GM23338 (cell line): ENCODE measurements at regions not wholly inside any gene's neighbourhood (a gene's known extent, or its start where the extent isn't known, plus 50 kb on each side); places are given as distances from the start of the nearest gene placed in this dataset.

Experiments
- CREB1 ChIP-seq: fragments of 250-450 bp; sonication (Bioruptor Pico); IDR thresholded peaks from 2 replicates; pipeline ENCODE4 v1.5.0; 2020; ENCODE audit warnings: low read depth, mild to moderate bottlenecking, moderate library complexity
- CTCF ChIP-seq, 2 experiments: fragments of 200-600 bp in 1 of 2; sonication (generic) in 1 of 2; conservative IDR thresholded peaks; 2 replicates each; pipeline versions ENCODE4 v1.5.1 to v1.6.1; 2016 to 2017; ENCODE audit warnings: antibody characterized with exemption in 2 of 2, low read depth in 2 of 2, mild to moderate bottlenecking in 2 of 2, moderate library complexity in 1 of 2
- ETS1 ChIP-seq: IDR thresholded peaks from 2 replicates; pipeline ENCODE4 v1.6.1; 2016; ENCODE audit warnings: antibody characterized with exemption
- EZH2 ChIP-seq: fragments of 200-600 bp; sonication (generic); IDR thresholded peaks from one replicate; pipeline ENCODE4 v1.8.0; 2017; ENCODE audit warnings: antibody characterized with exemption, mild to moderate bottlenecking, low read depth; ENCODE audit not compliant: unreplicated experiment
- ZNF114 ChIP-seq: fragments of 250-450 bp; sonication (Bioruptor Pico); IDR thresholded peaks from 2 replicates; pipeline ENCODE4 v1.5.0; 2020; ENCODE audit warnings: mild to moderate bottlenecking, moderate library complexity
- ZNF331 ChIP-seq: fragments of 250-450 bp; sonication (Bioruptor Pico); IDR thresholded peaks from 2 replicates; pipeline ENCODE4 v1.5.0; 2020; ENCODE audit warnings: low read depth, mild to moderate bottlenecking, moderate library complexity
- ZNF462 ChIP-seq: fragments of 250-450 bp; sonication (Bioruptor Pico); IDR thresholded peaks from 2 replicates; pipeline ENCODE4 v1.5.0; 2020; ENCODE audit warnings: mild to moderate bottlenecking, moderate library complexity

GRCh38 chr11:7165911-7166310, 77.1 kb downstream of the RBMXL2 start (continued):
- TF ChIP-seq ZNF462 (CRISPR knock-in tag) (no peak), ZNF114 (CRISPR knock-in tag) (no peak), CTCF (conservative IDR thresholded peaks at IDR 0.05; ENCODE audit: low read depth in 2 of 2) (no peak), EZH2 (no peak), ZNF331 (no peak), ETS1 (no peak), CREB1 (CRISPR knock-in tag) (no peak)
